ENCODE measurements at regions not wholly inside any gene's neighbourhood (a gene's known extent, or its start where the extent isn't known, plus 50 kb on each side); places are given as distances from the start of the nearest gene placed in this dataset.

GRCh38 chr22:47392054-47392347 lies 629.6 kb downstream of the TBC1D22A start:
- TF ChIP-seq ASH2L (IDR thresholded peaks at IDR 0.05; ENCODE audit: insufficient read length, low read depth, low read length) (no peak), KDM5B (CRISPR knock-in tag; IDR thresholded peaks at IDR 0.05; ENCODE audit: borderline replicate concordance) (no peak), FIP1L1 (IDR thresholded peaks at IDR 0.05; ENCODE audit: borderline replicate concordance, insufficient read depth, low read depth, low read length) (no peak), ZFP36 (IDR thresholded peaks at IDR 0.05; ENCODE audit: borderline replicate concordance, low read depth, low read length, partially characterized antibody) (no peak), PHF8 (CRISPR knock-in tag; IDR thresholded peaks at IDR 0.05) (no peak), PHF20 (CRISPR knock-in tag; IDR thresholded peaks at IDR 0.05) (no peak), SUZ12 (IDR thresholded peaks at IDR 0.05; ENCODE audit: low read depth, low read length) (no peak), SMAD1 (CRISPR knock-in tag; IDR thresholded peaks at IDR 0.05; ENCODE audit: borderline replicate concordance, low read depth) (no peak)
- TF ChIP-seq, protein P1, sequence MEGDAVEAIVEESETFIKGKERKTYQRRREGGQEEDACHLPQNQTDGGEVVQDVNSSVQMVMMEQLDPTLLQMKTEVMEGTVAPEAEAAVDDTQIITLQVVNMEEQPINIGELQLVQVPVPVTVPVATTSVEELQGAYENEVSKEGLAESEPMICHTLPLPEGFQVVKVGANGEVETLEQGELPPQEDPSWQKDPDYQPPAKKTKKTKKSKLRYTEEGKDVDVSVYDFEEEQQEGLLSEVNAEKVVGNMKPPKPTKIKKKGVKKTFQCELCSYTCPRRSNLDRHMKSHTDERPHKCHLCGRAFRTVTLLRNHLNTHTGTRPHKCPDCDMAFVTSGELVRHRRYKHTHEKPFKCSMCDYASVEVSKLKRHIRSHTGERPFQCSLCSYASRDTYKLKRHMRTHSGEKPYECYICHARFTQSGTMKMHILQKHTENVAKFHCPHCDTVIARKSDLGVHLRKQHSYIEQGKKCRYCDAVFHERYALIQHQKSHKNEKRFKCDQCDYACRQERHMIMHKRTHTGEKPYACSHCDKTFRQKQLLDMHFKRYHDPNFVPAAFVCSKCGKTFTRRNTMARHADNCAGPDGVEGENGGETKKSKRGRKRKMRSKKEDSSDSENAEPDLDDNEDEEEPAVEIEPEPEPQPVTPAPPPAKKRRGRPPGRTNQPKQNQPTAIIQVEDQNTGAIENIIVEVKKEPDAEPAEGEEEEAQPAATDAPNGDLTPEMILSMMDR (CRISPR knock-in tag; IDR thresholded peaks at IDR 0.05), result no peak
- TF ChIP-seq, protein P2, sequence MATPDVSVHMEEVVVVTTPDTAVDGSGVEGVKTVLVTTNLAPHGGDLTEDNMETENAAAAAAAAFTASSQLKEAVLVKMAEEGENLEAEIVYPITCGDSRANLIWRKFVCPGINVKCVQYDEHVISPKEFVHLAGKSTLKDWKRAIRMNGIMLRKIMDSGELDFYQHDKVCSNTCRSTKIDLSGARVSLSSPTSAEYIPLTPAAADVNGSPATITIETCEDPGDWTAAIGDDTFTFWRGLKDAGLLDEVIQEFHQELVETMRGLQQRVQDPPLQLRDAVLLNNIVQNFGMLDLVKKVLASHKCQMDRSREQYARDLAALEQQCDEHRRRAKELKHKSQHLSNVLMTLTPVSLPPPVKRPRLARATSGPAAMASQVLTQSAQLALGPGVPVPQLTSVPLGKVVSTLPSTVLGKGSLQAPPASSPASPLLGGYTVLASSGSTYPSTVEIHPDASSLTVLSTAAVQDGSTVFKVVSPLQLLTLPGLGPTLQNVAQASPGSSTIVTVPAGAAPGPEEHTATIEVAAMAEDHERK (CRISPR knock-in tag; IDR thresholded peaks at IDR 0.05; ENCODE audit: low read depth), result no peak

All from HepG2 (cell line).